ENCODE measurements at regions not wholly inside any gene's neighbourhood (a gene's known extent, or its start where the extent isn't known, plus 50 kb on each side); places are given as distances from the start of the nearest gene placed in this dataset.
A peak's percentile ranks its signal among the peaks of the same experiment; 100 is the strongest.

DNA sequence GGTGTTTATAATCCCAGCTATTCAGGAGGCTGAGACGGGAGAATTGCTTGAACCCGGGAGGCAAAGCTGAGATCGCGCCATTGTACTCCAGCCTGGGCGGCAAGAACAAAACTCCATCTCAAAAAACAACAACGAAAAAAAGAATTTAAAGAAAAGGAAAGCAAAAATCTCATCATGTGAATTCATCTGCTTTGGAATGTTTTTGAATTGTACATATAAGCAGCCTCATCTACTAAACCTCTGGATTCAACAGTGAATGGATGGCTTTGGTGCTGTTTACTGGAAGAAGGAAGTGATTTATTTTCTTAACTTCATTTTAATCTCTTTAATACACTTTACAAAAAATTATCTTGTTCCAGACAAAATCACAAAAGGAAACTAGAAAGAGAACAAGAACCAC, 51.8 kb upstream of the PNRC1 start:
- no peak for DNase-seq

DNA sequence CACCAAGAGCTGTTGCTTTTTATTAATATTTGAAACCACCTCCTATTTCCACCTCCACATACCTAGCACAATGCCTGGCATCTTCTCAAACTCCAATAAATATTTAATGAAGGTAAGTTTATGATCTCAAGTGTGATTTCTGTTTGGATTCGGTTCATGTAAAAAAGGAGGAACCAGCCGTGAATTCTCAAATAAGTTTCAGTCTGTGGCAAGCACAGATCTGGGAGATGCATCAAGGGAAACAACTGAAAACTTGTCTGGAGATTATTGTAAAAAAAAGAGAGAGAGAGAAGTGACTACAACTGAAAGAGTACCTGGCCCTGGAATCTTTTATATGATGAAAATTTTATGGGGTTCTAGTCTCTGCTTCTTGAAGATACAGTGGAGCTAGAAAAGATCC, 52.8 kb upstream of the PNRC1 start:
- peak in 1 of 4 experiments; percentile 52 for DNase-seq

DNA sequence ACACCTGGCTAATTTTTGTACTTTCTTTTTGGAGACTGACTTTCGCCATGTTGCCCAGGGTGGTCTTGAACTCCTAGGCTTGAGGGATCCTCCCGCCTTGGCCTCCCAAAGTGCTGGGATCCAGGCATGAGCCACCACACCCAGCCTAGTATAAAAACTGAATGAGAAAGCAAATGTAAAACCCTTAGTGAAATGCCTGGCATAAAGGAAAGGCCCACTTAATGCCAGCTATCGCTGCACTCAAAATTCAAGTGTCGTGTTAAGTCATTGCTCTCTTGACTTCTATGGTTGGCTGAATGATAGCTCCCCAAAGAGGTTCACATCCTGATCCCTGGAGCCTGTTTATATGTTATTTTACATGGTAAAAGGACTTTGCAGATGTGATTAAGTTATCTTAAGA, 54.4 kb upstream of the PNRC1 start:
- DNase-seq = no peak

DNA sequence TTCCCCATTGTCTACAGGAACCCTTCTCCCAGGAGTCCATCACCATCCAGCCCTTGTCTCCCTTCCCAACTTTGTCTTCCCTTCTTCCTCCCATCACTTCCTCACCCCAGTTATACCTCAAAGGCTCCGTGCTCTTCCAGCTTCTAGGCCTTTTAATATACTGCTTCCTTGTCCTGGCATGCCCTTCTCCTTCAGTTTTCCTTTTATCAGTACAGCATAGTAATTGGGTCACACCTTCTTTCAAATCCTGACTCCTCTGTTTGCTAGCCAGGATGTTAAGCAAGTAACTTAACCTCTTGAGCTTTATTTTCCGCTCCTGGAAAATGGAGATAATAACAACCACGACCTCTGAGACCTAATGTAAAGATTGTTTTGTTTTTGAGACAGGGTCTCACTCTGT, 54.9 kb upstream of the PNRC1 start:
- no peak for DNase-seq

DNA sequence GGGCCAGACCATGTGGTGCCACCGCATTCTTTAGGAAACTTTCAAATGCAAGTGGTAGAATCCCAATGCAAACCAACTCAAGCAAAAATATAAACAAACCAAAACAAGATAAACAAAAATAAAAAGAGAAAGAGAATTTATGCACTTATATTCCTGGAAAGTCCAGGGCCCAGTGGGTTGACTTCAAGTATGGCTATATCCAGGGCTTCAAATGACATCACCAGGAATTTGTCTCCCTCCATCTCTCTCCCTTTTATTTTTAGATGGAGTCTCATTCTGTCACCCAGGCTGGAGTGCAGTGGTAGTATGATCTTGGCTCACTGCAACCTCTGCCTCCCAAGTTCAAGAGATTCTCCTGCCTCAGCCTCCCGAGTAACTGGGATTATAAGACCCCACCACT, 56.1 kb upstream of the PNRC1 start:
- no peak for DNase-seq

DNA sequence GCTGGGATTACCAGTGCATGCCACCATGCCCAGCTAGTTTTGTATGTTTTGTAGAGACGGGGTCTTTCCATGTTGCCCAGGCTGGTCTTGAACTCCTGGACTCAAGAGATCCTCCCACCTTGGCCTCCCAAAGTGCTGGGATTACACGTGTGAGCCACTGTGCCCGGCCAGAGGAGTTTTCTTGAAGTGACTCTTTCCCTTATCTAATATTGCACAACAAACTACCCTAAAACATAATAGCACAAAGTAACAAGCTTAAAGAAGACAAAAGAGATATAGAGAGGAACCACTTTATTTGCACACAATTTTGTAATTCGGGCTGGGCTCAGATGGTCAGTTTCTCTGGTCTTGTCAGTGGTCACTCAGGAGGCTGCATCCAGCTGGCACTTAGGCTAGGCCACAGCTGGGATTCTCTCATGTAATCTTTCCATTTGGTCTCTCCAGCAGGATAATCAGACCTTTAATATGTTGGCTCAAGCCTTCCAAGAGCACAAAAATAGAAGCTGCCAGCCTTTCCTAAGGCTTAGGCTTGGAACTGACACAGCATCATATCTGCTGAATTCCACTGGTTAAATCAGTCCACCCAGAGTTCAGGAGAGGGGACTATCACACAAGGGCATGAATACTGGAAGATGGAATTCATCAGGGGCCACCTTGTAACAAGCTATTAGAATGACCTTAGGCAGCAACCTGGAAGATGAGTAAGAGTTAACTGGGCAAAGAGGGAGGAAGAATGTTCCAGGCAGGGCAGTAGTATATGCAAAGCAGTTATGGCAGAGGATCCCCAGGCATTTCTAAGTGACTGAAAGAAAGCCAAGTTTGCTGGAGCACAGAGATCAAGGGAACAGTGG, 56.7 kb upstream of the PNRC1 start:
- no peak for DNase-seq

DNA sequence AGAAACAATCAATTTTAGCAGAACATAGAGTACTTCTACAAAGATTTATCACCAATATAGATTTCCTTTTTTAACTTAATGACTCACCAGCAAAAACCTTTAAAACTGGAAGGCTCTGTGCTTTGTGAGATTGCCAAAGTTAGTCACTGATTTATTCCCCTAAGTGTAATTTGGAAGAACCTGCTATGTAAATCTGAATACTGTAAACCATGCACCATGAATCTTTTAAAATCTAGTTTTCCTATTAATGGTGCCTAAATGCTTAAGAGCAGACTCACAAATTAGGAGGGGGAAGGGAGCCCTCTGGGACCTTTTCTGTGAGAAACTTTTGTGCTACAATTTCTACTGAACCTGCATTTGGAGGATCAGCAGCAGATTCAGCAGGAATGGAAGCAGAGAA, 57.8 kb upstream of the PNRC1 start:
- no peak for DNase-seq

DNA sequence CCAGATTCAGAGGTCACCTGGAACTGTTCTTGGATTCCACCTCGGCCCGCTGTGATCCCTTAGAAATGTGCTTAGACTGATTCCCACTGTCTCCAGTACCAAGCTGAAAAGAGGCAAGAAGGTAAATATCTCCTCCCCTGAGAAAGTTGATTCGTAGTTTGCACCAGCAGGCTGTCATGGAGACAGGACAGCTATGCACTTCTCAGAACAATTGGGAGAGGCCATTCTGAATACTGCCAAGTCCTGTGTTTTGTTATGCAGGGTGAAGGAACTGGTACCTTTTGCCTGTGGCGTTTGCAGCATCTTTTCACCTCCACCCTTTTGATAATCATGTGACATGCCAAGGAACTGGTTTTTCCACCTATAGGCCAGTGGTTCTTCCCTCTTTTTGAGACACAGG, 58.2 kb upstream of the RNGTT start:
- no peak for DNase-seq

DNA sequence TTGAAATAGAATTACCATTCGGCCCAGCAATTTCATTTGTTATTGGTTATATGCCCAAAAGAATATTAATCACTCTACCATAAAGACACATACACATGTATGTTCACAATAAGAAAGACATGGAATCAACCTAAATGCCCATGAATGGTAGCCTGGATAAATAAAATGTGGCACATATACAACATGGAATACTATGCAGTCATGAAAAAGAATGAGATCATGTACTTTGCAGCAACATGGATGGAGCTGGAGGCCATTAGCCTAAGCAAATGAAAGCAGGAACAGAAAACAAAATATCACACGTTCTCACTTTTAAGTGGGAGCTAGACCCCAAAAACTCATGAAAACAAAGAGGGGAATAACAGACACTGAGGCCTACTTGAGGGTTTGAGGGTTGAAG, 52.6 kb upstream of the RNGTT start:
- DNase-seq = no peak

DNA sequence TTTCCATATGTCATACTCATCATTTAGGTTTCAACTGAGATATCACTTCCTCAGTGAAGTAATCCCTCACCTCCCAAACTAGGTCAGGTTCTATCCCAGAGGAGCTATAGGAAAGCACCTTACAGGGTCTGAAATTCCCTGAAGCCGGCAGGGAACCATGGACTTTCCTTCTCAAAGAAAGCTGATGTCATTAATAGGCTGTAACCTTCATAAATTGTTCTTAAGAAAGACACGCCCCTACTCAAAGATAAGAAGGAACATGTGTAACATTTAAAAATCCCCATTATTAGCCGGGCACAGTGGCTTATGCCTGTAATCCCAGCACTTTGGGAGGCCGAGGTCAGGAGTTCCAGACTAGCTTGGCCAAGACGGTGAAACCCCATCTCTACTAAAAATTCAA, 50.0 kb upstream of the RNGTT start:
- no peak for DNase-seq
